ENCODE measurements at regions not wholly inside any gene's neighbourhood (a gene's known extent, or its start where the extent isn't known, plus 50 kb on each side); places are given as distances from the start of the nearest gene placed in this dataset.
A peak's percentile ranks its signal among the peaks of the same experiment; 100 is the strongest.

- no peak for DNase-seq (ENCODE audit: low read depth)
- H3K4me3 ChIP-seq (ENCODE audit: low read depth, low read length) = no peak overlapping the region
- TF ChIP-seq MAX (IDR thresholded peaks at IDR 0.05; ENCODE audit: low read depth, low read length) = no peak
- TF ChIP-seq MYC (IDR thresholded peaks at IDR 0.05; ENCODE audit: low read depth, low read length) = no peak
- TF ChIP-seq POLR2A (IDR thresholded peaks at IDR 0.05; ENCODE audit: extremely low read depth, insufficient read length) = no peak
- no peak for TF ChIP-seq CTCF (IDR thresholded peaks at IDR 0.05; ENCODE audit: low read depth, low read length)
These were observed 175.8 kb downstream of the KCNRG start for GRCh38 chr13:50191004-50191403.

- no peak overlapping the region for H3K4me3 ChIP-seq (ENCODE audit: low read depth, low read length)
- DNase-seq (ENCODE audit: low read depth) = no peak
- TF ChIP-seq MYC (IDR thresholded peaks at IDR 0.05; ENCODE audit: low read depth, low read length) (no peak), POLR2A (IDR thresholded peaks at IDR 0.05; ENCODE audit: extremely low read depth, insufficient read length) (no peak), MAX (IDR thresholded peaks at IDR 0.05; ENCODE audit: low read depth, low read length) (no peak), CTCF (IDR thresholded peaks at IDR 0.05; ENCODE audit: low read depth, low read length) (no peak)
These were observed 177.1 kb downstream of the KCNRG start for GRCh38 chr13:50192272-50192813.

GRCh38 chr13:50195045-50195444, 179.8 kb downstream of the KCNRG start:
- no peak overlapping the region for H3K4me3 ChIP-seq (ENCODE audit: low read depth, low read length)
- no peak for TF ChIP-seq MYC (IDR thresholded peaks at IDR 0.05; ENCODE audit: low read depth, low read length)
- TF ChIP-seq MAX (IDR thresholded peaks at IDR 0.05; ENCODE audit: low read depth, low read length) = no peak
- no peak for TF ChIP-seq POLR2A (IDR thresholded peaks at IDR 0.05; ENCODE audit: extremely low read depth, insufficient read length)
- TF ChIP-seq CTCF (IDR thresholded peaks at IDR 0.05; ENCODE audit: low read depth, low read length) = no peak
- DNase-seq (ENCODE audit: low read depth) = no peak

- no peak for DNase-seq (ENCODE audit: low read depth)
- no peak overlapping the region for H3K4me3 ChIP-seq (ENCODE audit: low read depth, low read length)
- TF ChIP-seq MYC (IDR thresholded peaks at IDR 0.05; ENCODE audit: low read depth, low read length) = no peak
- no peak for TF ChIP-seq CTCF (IDR thresholded peaks at IDR 0.05; ENCODE audit: low read depth, low read length)
- TF ChIP-seq MAX (IDR thresholded peaks at IDR 0.05; ENCODE audit: low read depth, low read length) = no peak
- TF ChIP-seq POLR2A (IDR thresholded peaks at IDR 0.05; ENCODE audit: extremely low read depth, insufficient read length) = no peak
These were observed 180.9 kb downstream of the KCNRG start for GRCh38 chr13:50196118-50196517.

GRCh38 chr13:50197705-50198104, 182.5 kb downstream of the KCNRG start:
- DNase-seq (ENCODE audit: low read depth) = peak; percentile 48
- no peak overlapping the region for H3K4me3 ChIP-seq (ENCODE audit: low read depth, low read length)
- TF ChIP-seq POLR2A (IDR thresholded peaks at IDR 0.05; ENCODE audit: extremely low read depth, insufficient read length) (no peak), MAX (IDR thresholded peaks at IDR 0.05; ENCODE audit: low read depth, low read length) (0 out of 2 replicates have a peak, but pooled peaks have one; percentile 23), CTCF (IDR thresholded peaks at IDR 0.05; ENCODE audit: low read depth, low read length) (no peak), MYC (IDR thresholded peaks at IDR 0.05; ENCODE audit: low read depth, low read length) (no peak)
